HG02571 (cell line): ENCODE measurements at regions not wholly inside any gene's neighbourhood (a gene's known extent, or its start where the extent isn't known, plus 50 kb on each side); places are given as distances from the start of the nearest gene placed in this dataset.
"Not testable (repeated sequence)": the region's sequence is repeated elsewhere in the genome, so short reads cannot be mapped to it uniquely, and the experiment has no call there.

Experiments used
- ATAC-seq: cut with Tn5 transposase; IDR thresholded peaks from one replicate; pipeline ENCODE4 v1.9.1; 2021; ENCODE audit warnings: mild to moderate bottlenecking, moderate library complexity; ENCODE audit not compliant: unreplicated experiment

DNA sequence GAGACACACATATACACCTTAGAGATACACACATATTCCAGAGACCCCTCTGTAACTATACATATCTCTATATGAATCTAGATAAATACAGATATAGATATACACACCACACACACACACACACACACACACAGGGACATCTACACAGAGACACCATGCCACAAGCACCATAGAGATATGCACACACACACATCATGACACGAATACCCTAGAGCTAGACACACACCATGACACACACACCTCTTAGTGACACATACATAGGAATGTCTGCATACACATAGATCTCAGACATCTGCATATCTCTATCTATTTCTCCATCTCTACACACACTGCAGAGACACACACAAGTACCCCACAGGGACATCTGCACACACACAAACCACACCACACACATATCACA, 270.0 kb downstream of the CYRIA start:
- ATAC-seq: no peak

DNA sequence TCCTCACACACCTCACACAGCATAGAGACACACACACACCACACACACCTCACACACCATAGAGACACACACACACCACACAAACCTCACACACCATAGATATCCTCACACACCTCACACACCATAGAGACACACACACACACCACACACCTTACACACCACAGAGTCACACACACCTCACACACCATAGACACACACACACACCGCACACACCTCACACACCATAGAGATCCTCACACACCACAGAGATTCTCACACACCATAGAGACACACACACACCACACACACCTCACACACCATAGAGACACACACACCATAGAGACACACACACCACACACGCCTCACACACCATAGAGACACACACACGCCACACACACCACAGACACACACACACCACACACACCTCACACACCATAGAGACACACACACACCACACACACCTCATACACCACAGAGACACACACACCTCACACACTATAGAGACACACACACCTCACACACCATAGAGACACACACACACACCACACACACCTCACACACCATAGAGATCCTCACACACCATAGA, 270.6 kb downstream of the CYRIA start:
- ATAC-seq: no peak

GRCh38 chr2:16394072-16394985, 271.3 kb downstream of the CYRIA start:
- ATAC-seq: no peak

DNA sequence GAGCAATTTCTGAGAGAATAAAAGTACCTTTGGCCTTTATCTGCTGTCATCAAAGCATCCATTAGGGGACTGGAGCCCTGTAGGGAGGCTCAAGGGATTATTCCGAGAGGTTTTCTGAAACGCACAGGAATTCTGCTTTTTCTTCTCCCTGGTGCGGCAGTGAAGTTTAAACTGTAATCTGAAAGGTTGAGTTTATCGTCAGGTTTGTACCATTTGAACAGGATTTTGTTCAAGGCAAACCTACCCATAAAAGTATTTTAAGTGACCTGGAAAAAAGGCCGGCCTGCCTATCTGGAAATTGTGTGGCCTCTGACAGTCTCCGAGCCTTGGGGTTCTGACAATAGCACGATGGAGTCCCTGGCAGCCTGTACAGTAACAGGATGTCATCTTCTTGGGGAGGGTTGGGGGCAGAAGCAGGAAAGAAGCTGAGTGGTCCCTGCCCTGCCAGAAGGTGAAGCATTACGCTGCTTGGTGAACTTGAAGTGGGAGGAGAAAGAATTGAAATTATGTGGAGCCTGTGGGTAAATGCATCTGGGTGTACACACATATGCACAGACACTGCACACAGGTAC, 272.0 kb downstream of the CYRIA start:
- ATAC-seq: no peak

DNA sequence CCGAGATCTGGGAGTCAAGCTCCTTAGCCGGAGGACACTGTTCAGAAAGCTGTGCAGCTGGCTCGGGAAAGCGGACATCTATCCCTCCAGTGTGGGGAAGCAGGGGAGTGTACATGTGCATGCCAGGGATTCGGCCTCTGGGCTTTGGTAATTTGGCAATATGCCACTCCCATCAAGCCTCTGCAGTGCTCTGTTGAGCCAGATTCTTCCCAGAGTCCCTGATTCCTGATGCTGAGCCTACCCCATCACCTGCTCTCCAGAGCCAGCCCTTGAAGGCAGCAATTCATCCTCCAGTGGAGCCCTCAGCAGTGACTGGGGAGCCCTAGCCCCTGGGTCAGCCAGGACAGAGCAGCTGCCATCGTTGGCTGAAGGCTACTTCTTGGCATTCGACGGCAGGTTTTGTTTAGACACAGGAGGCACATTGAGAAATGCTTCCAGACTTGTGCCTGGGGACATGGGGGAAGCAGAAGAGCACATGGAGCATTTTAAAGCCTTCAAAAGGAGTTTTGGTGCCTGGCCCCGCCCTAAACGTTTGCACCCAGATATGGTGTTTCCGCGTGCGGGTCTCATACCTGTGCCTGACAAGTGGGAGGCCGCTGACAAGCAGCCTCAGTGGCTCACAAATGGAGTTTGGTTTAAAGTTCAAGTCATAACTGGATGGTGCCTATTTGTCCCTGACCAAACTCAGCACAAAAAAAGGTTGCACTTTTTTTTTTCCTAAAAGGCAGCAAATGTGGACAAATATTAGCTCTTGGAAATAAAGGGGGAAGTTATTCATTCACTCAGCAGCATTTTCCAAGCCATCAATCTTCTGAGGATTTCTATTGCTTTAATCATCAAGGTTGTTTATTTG, 272.8 kb downstream of the CYRIA start:
- ATAC-seq: no peak

GRCh38 chr2:16391986-16392385, 273.6 kb downstream of the CYRIA start:
- ATAC-seq: no peak

DNA sequence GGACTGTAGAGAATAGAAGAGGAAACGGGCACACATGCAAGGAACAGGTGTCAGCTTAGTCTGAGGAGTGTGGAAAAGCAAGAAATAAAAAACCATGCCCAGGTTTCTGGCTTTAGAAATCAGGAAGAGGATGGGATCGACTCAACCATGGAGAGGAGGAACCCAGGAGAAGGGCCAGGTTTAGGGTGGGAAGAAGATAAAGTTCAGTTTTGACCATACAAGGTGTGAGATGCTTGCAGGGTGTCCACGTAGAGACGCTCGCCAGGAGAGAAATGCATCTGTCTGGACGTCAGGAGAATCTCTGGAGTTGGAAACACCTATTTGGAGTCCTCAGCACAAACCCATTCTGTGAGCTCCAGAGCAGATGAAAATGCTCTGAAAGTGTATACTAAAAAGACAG, 275.1 kb downstream of the CYRIA start:
- no peak for ATAC-seq

- no peak for ATAC-seq
Observed at GRCh38 chr2:16389611-16390010, 276.0 kb downstream of the CYRIA start.

DNA sequence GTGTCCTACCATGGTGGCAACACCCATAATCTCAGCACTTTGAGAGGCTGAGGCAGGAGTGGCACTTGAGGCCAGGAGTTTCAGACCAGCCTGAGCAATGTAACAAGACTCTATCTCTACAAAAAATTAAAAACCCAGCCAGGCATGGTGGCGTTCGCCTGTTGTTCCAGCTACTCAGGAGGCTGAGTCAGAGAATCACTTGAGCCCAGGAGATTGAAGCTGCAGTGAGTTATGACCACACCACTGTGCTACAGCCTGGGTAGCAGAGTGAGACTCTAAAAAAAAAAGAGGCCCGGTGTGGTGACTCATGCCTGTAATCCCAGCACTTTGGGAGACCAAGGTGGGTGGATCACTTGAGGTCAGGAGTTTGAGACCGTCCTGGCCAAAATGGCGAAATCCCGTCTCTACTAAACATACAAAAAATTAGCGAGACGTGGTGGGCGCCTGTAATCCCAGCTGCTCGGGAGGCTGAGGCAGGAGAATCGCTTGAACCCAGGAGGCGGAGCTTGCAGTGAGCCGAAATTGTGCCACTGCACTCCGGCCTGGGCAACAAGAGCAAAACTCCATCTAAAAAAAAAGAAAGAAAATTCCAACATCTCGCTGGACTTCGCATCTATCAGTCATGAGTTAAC, 277.3 kb downstream of the CYRIA start:
- ATAC-seq: not testable (repeated sequence)

DNA sequence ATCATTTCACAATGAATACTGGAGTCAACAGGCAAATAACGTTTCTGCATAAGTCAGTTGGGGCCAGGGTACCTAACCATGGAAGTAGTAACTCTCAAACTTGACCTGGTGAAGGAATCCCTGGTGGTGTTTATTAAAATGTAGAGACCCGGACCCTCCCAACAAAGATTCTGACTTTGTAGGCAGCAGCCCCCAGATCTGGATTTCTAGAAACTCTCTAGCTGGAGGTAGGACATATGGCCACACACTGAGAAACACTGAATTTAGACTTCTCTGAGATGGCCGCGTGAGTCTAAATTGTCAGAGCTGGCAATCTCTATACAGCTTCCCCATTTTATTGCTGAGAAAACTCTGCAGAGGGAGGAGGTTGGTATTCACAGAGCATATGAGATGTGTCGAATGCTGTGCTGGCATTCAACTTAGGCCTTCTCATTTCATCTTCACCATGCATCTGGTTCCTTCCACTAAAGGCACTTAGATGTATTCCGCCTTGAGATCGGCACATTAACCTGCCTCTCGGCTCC, 278.1 kb downstream of the CYRIA start:
- no peak for ATAC-seq

DNA sequence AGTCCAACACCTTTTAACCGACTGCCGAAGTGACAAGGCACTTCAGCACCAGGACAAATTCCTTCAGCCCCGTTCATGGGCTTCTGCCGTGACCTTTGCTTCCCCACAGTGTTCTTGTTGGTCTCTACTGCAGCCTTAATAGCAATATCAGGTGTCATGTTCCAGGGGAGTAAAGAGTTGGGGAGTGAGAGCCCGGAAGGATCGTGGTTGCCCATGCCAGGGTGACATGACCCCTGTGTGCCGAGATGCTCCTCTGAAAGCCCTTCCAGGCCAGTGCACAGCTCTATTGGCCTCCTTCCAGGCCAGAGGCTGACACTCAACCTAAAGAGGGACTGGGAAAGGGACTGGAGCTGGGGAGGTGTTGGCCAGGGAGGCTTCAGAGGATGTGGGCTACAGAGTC, 279.2 kb downstream of the CYRIA start:
- ATAC-seq: no peak

GRCh38 chr2:16386031-16386430, 279.6 kb downstream of the CYRIA start:
- ATAC-seq: no peak

GRCh38 chr2:16385341-16385740, 280.3 kb downstream of the CYRIA start:
- ATAC-seq: no peak

GRCh38 chr2:16383411-16383810, 282.2 kb downstream of the CYRIA start:
- no peak for ATAC-seq

- no peak for ATAC-seq
Observed at GRCh38 chr2:16382451-16382850, 283.2 kb downstream of the CYRIA start.

DNA sequence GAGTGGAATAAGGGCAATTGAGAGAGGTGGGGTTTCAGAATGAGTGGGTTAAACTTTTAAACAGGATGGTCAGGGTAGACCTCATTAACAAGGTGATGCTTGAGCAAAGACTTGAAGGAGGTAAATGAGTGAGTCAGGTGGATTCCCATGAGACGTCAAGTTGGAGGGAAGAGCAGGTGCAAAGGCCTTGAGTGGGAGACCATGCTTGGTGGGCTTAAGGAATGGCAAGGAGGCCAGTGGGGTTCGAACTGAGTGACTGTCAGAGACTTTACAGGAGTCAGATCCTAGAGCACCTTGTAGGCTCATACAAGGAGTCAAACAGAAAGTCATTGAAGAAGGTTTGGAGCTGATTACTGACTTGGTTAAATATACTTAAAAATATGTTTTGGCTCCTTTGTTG, 284.1 kb downstream of the CYRIA start:
- no peak for ATAC-seq

GRCh38 chr2:16379901-16380300, 285.7 kb downstream of the CYRIA start:
- not testable (repeated sequence) for ATAC-seq

GRCh38 chr2:16379061-16379460, 286.6 kb downstream of the CYRIA start:
- ATAC-seq: not testable (repeated sequence)

- ATAC-seq: no peak
Observed at GRCh38 chr2:16378031-16378430, 287.6 kb downstream of the CYRIA start.

DNA sequence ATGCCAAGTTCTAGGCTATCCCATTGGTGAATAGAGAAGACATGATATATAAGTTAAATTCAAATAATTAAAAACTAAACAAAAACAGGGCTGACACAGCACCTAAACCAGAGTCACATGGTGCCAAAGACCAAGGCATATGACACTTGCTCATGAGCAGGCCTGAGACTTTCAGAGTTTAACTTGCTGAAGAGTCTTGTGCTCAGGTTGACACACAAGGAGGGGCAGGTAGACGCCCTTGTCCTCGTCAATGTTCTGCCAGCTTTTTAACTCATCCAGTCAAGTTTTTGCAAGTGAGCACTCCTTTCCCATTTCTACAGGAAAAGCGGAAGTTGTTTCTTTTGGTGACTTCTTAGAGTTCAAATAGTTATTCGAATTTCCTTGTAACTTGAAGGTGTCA, 289.7 kb downstream of the CYRIA start:
- no peak for ATAC-seq

GRCh38 chr2:16375351-16375750, 290.3 kb downstream of the CYRIA start:
- no peak for ATAC-seq
